IMR-90 (cell line): ENCODE measurements at regions not wholly inside any gene's neighbourhood (a gene's known extent, or its start where the extent isn't known, plus 50 kb on each side); places are given as distances from the start of the nearest gene placed in this dataset.
A peak's percentile ranks its signal among the peaks of the same experiment; 100 is the strongest.

Experiments used
- ATAC-seq: fragments of 200-7000 bp; cut with Tn5 transposase; 2 replicates; pipeline ENCODE4 v1.9.1; 2020; ENCODE audit warnings: low read depth, mild to moderate bottlenecking, moderate library complexity
- BruUV-seq: library from RNA; stranded (reverse); fragments of 400-500 nt; replicated peaks from 2 replicates; lab custom pipeline; 2021; lab: Mats Ljungman, UMichigan
- CTCF ChIA-PET: fragments of 300-600 bp; formaldehyde crosslinking; extraction: SDS; loops from one replicate; lab custom pipeline; 2021; ENCODE audit warnings: antibody characterized with exemption; lab: Yijun Ruan, JAX
- POLR2A ChIA-PET: fragments of 300-600 bp; sonication (Branson Sonifier 250); formaldehyde crosslinking; loops from one replicate; lab custom pipeline; 2022; ENCODE audit warnings: antibody characterized with exemption; ENCODE audit not compliant: unreplicated experiment; lab: Charles Lee
- DNase-seq: peaks from one replicate; pipeline ENCODE4 v3.0.0; 2013
- H2AFZ ChIP-seq: replicated peaks from 2 replicates; pipeline ENCODE3; 2013; ENCODE audit warnings: low read length, mild to moderate bottlenecking; ENCODE audit not compliant: poor library complexity
- H2AK5ac ChIP-seq: 2 replicates; pipeline ENCODE4 v1.6.1; 2013; ENCODE audit warnings: low read depth, low read length, inconsistent platforms
- H2AK9ac ChIP-seq: replicated peaks from 2 replicates; pipeline ENCODE3; 2013; ENCODE audit warnings: mild to moderate bottlenecking, low read depth, low read length, moderate library complexity; ENCODE audit not compliant: poor library complexity
- H2BK120ac ChIP-seq: 2 replicates; pipeline ENCODE4 v1.6.1; 2013; ENCODE audit warnings: low read depth, low read length, inconsistent platforms
- H2BK15ac ChIP-seq: 3 replicates; pipeline ENCODE4 v1.6.1; 2013; ENCODE audit warnings: low read depth, low read length, inconsistent platforms
- H2BK20ac ChIP-seq: 2 replicates; pipeline ENCODE4 v1.6.1; 2013; ENCODE audit warnings: low read depth, mild to moderate bottlenecking, inconsistent platforms, low read length, moderate library complexity
- H2BK5ac ChIP-seq: 2 replicates; pipeline ENCODE4 v1.6.1; 2013; ENCODE audit warnings: mild to moderate bottlenecking, low read depth, low read length, inconsistent platforms; ENCODE audit not compliant: poor library complexity, severe bottlenecking
- H3K14ac ChIP-seq: replicated peaks from 2 replicates; pipeline ENCODE4 v1.6.1; 2013; ENCODE audit warnings: low read depth, low read length, inconsistent platforms
- H3K18ac ChIP-seq: 2 replicates; pipeline ENCODE4 v1.6.1; 2013; ENCODE audit warnings: low read depth, low read length, control low read depth
- H3K23ac ChIP-seq: 2 replicates; pipeline ENCODE4 v1.6.1; 2013; ENCODE audit warnings: low read depth, low read length, inconsistent platforms
- H3K27ac ChIP-seq: 2 replicates; pipeline ENCODE4 v1.5.1; 2013; ENCODE audit warnings: mild to moderate bottlenecking, control low read depth, low read length; ENCODE audit not compliant: insufficient read depth
- H3K27me3 ChIP-seq: 2 replicates; pipeline ENCODE4 v1.6.1; 2013; ENCODE audit warnings: low read length; ENCODE audit not compliant: control insufficient read depth, insufficient read depth
- H3K36me3 ChIP-seq: 2 replicates; pipeline ENCODE4 v1.6.1; 2013; ENCODE audit warnings: low read length, mixed read lengths; ENCODE audit not compliant: control insufficient read depth, insufficient read depth
- H3K4ac ChIP-seq: 2 replicates; pipeline ENCODE4 v1.6.1; 2013; ENCODE audit warnings: low read depth, low read length, inconsistent platforms
- H3K4me1 ChIP-seq: 2 replicates; pipeline ENCODE4 v1.6.1; 2013; ENCODE audit warnings: low read length, mixed read lengths; ENCODE audit not compliant: control insufficient read depth, insufficient read depth
- H3K4me2 ChIP-seq: 2 replicates; pipeline ENCODE4 v1.6.1; 2013; ENCODE audit warnings: low read depth, mild to moderate bottlenecking, control low read depth, low read length, moderate library complexity
- H3K4me3 ChIP-seq: 2 replicates; pipeline ENCODE4 v1.5.1; 2013; ENCODE audit warnings: low read depth, mild to moderate bottlenecking, control low read depth, low read length, moderate library complexity; ENCODE audit not compliant: insufficient read depth
- H3K56ac ChIP-seq: 2 replicates; pipeline ENCODE4 v1.6.1; 2013; ENCODE audit warnings: low read length, inconsistent platforms; ENCODE audit not compliant: insufficient read depth; ENCODE audit errors: extremely low read depth
- H3K79me1 ChIP-seq, 2 experiments: 2 replicates each; pipeline ENCODE4 v1.6.1; 2013; ENCODE audit warnings: low read length in 2 of 2, inconsistent platforms in 1 of 2, low read depth in 1 of 2
- H3K9ac ChIP-seq: 2 replicates; pipeline ENCODE4 v1.6.1; 2013; ENCODE audit warnings: low read depth, low read length, control low read depth
- H3K9me1 ChIP-seq: 2 replicates; pipeline ENCODE4 v1.6.1; 2013; ENCODE audit warnings: low read length, inconsistent platforms; ENCODE audit not compliant: insufficient read depth
- H3K9me3 ChIP-seq: 2 replicates; pipeline ENCODE4 v1.6.1; 2013; ENCODE audit warnings: low read length; ENCODE audit not compliant: control insufficient read depth, insufficient read depth
- H4K20me1 ChIP-seq: 2 replicates; pipeline ENCODE4 v1.6.1; 2013; ENCODE audit warnings: low read length, inconsistent platforms; ENCODE audit not compliant: insufficient read depth
- H4K5ac ChIP-seq: 2 replicates; pipeline ENCODE4 v1.6.1; 2013; ENCODE audit warnings: mild to moderate bottlenecking, low read depth, low read length, control low read depth
- H4K8ac ChIP-seq, 2 experiments: 2 replicates each; pipeline ENCODE4 v1.6.1; 2013; ENCODE audit warnings: low read depth in 2 of 2, low read length in 2 of 2, control low read depth in 1 of 2, inconsistent platforms in 1 of 2
- H4K91ac ChIP-seq: 2 replicates; pipeline ENCODE4 v1.6.1; 2013; ENCODE audit warnings: low read depth, low read length, inconsistent platforms; ENCODE audit not compliant: insufficient read depth
- BHLHE40 ChIP-seq: fragments of 150-350 bp; IDR thresholded peaks from 2 replicates; pipeline ENCODE4 v1.6.1; 2016; ENCODE audit warnings: mild to moderate bottlenecking, low read depth, low read length
- CEBPB ChIP-seq: IDR thresholded peaks from 2 replicates; pipeline ENCODE4 v1.6.1; 2012; ENCODE audit warnings: low read depth, low read length, improper control_type of control experiment
- CHD1 ChIP-seq: IDR thresholded peaks from 2 replicates; pipeline ENCODE4 v1.6.1; 2012; ENCODE audit warnings: low read depth, low read length, improper control_type of control experiment
- ELK1 ChIP-seq: fragments of 150-350 bp; IDR thresholded peaks from 2 replicates; pipeline ENCODE4 v1.6.1; 2016; ENCODE audit warnings: low read depth, mild to moderate bottlenecking, low read length, moderate library complexity, borderline replicate concordance
- FOS ChIP-seq: fragments of 150-350 bp; IDR thresholded peaks from 2 replicates; pipeline ENCODE4 v1.6.1; 2016; ENCODE audit warnings: low read depth, low read length
- MAFK ChIP-seq: IDR thresholded peaks from 2 replicates; pipeline ENCODE4 v1.6.1; 2012; ENCODE audit warnings: low read depth, low read length, improper control_type of control experiment
- MAZ ChIP-seq: IDR thresholded peaks from 2 replicates; pipeline ENCODE4 v1.6.1; 2012; ENCODE audit warnings: low read depth, mild to moderate bottlenecking, low read length, improper control_type of control experiment, moderate library complexity, borderline replicate concordance
- MXI1 ChIP-seq: IDR thresholded peaks from 2 replicates; pipeline ENCODE4 v1.6.1; 2012; ENCODE audit warnings: low read depth, mild to moderate bottlenecking, low read length, moderate library complexity, borderline replicate concordance
- NFE2L2 ChIP-seq: fragments of 150-350 bp; IDR thresholded peaks from 2 replicates; pipeline ENCODE4 v1.6.1; 2016; ENCODE audit warnings: low read depth, mild to moderate bottlenecking, low read length
- POLR2A ChIP-seq: IDR thresholded peaks from 2 replicates; pipeline ENCODE4 v1.6.1; 2012; ENCODE audit warnings: mild to moderate bottlenecking, low read depth, low read length
- RAD21 ChIP-seq: IDR thresholded peaks from 2 replicates; pipeline ENCODE4 v1.6.1; 2012; ENCODE audit warnings: low read length, improper control_type of control experiment
- RCOR1 ChIP-seq: IDR thresholded peaks from 2 replicates; pipeline ENCODE4 v1.6.1; 2012; ENCODE audit warnings: mild to moderate bottlenecking, low read length, improper control_type of control experiment; ENCODE audit not compliant: insufficient replicate concordance
- RFX5 ChIP-seq: IDR thresholded peaks from 2 replicates; pipeline ENCODE4 v1.8.0; 2012; ENCODE audit warnings: low read depth, mild to moderate bottlenecking, low read length, moderate library complexity
- SMC3 ChIP-seq: fragments of 150-350 bp; IDR thresholded peaks from 2 replicates; pipeline ENCODE4 v1.6.1; 2016; ENCODE audit warnings: low read depth, mild to moderate bottlenecking, antibody characterized with exemption, low read length, moderate library complexity
- USF2 ChIP-seq: fragments of 150-350 bp; IDR thresholded peaks from 2 replicates; pipeline ENCODE4 v1.6.1; 2017; ENCODE audit warnings: mild to moderate bottlenecking, antibody characterized with exemption, low read length, low read depth
- WGBS, 2 experiments: methylation state at CpG; one replicate each; pipeline versions ENCODE4 v1.1.5 to v1.1.7; 2013; ENCODE audit warnings: missing lambda C conversion rate in 2 of 2; ENCODE audit not compliant: insufficient read length in 1 of 2; ENCODE audit errors: extremely low coverage in 2 of 2; 5-methylcytosine and 5-hydroxymethylcytosine counted together
- dilution Hi-C: fragments of 300-500 bp; cut with HindIII; formaldehyde crosslinking; loops from one replicate; pipeline ENCODE4 v1.14.3; 2018; ENCODE audit warnings: low sequenced_read_pairs; ENCODE audit not compliant: unreplicated experiment
- in situ Hi-C: fragments of 300-500 bp; cut with MboI; formaldehyde crosslinking; loops from 3 replicates; pipeline ENCODE4 v1.14.3; 2019; ENCODE audit warnings: low sequenced_read_pairs, inconsistent platforms, mixed read lengths
- intact Hi-C: fragments of 100-400 bp; cut with micrococcal nuclease; formaldehyde crosslinking; loops from 2 replicates; pipeline ENCODE4 v1.10.0; 2022

GRCh38 chr10:91164520-91165065 lies 55.9 kb upstream of the PCGF5 start:
- Histone ChIP-seq H2BK20ac (no peak overlapping the region), H3K9me1 (no peaks in the 10 kb centered on the region; the same call in 1 of the 2 replicates), H3K4ac (no peak overlapping the region), H2BK5ac (peak overlapping the region; percentile 40), H3K14ac (no peak overlapping the region), H2BK15ac (no peak overlapping the region), H3K4me1 (peaks cover 6% of the 10 kb centered on the region; the same call in 1 of the 2 replicates), H3K18ac (no peak overlapping the region), H3K4me2 (peak overlapping the region; percentile 76), H4K20me1 (peaks cover 13% of the 10 kb centered on the region; the same call in 1 of the 2 replicates), H4K91ac (no peak overlapping the region), H2AK5ac (peak overlapping the region; percentile 49; the same call in 1 of the 2 replicates), H3K27ac (no peak overlapping the region; the same call in 1 of the 2 replicates), H3K23ac (no peak overlapping the region), H4K5ac (no peak overlapping the region), H2BK120ac (no peak overlapping the region), H3K36me3 (no peaks in the 10 kb centered on the region), H3K27me3 (no peaks in the 10 kb centered on the region), H3K4me3 (peak overlapping the region; percentile 68; the same call in 1 of the 2 replicates), H2AFZ (no peak overlapping the region), H3K9me3 (no peaks in the 10 kb centered on the region), H4K8ac (no peak overlapping the region), H3K56ac (no peak overlapping the region), H3K79me1 (peaks cover 29 to 34% of the 10 kb centered on the region in 2 experiments), H3K9ac (peak overlapping the region; percentile 46; the same call in 1 of the 2 replicates), H2AK9ac (no peak overlapping the region)
- BruUV-seq: no TSS peak
- no peak for TF ChIP-seq RAD21
- no peak for TF ChIP-seq BHLHE40
- no peak for TF ChIP-seq CHD1
- TF ChIP-seq USF2: no peak
- TF ChIP-seq POLR2A: no peak
- TF ChIP-seq MAZ: no peak
- no peak for TF ChIP-seq SMC3
- TF ChIP-seq MAFK: no peak
- TF ChIP-seq RCOR1: no peak
- TF ChIP-seq NFE2L2: no peak
- TF ChIP-seq RFX5: no peak
- TF ChIP-seq MXI1: no peak
- TF ChIP-seq ELK1: no peak
- TF ChIP-seq CEBPB: no peak
- no peak for TF ChIP-seq FOS
- no CpG with 5 or more reads among the region's 7 CpGs for WGBS, 2 experiments
- CTCF ChIA-PET: no interaction called here
- peak; percentile 56 for DNase-seq
- no peak for ATAC-seq
- in situ Hi-C loops (no loop called here), intact Hi-C loops (loop anchor here (10.0 kb wide), 2 partner anchors 250 to 280 kb away; no protein-coding TSS in a partner anchor), dilution Hi-C loops (no loop called here)
- POLR2A ChIA-PET: no interaction called here
